GM13977 (cell line): ENCODE measurements at regions not wholly inside any gene's neighbourhood (a gene's known extent, or its start where the extent isn't known, plus 50 kb on each side); places are given as distances from the start of the nearest gene placed in this dataset.

Source experiments
- DNase-seq: peaks from one replicate; pipeline ENCODE4 v3.0.0; 2012; ENCODE audit warnings: low spot score
- in situ Hi-C: fragments of 300-500 bp; cut with MboI; formaldehyde crosslinking; loops from one replicate; pipeline ENCODE4 v1.12.0; 2022; ENCODE audit warnings: low sequenced_read_pairs, low pct_unique_long_range_greater_than_20kb, mixed read lengths, inconsistent platforms; ENCODE audit not compliant: unreplicated experiment
- TF ChIP-seq, protein P1 (sequence below): IDR thresholded peaks from 2 replicates; pipeline ENCODE4 v1.5.1; 2012; ENCODE audit warnings: mild to moderate bottlenecking, control low read depth; ENCODE audit not compliant: insufficient read depth; ENCODE audit errors: extremely low read depth, missing control alignments

DNA sequence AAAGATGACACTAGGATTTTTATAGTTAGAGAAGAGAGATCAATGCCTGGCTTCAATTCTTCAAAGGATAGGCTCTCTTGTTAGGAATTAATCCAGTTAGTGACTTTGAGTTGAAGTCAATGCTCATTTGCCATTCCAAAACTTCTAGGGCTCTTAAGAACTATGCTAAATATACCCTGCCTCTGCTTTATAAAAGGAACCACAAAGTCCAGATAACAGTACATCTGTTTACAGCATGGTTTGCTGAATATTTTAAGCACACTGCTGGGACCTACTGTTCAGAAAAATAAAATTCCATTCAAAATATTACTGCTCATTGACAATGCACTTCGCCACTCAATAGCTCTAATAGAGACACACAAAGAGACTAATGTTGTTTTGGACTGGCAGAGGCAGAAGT is 786.6 kb upstream of the DPPA4 start:
- TF ChIP-seq, protein P1, sequence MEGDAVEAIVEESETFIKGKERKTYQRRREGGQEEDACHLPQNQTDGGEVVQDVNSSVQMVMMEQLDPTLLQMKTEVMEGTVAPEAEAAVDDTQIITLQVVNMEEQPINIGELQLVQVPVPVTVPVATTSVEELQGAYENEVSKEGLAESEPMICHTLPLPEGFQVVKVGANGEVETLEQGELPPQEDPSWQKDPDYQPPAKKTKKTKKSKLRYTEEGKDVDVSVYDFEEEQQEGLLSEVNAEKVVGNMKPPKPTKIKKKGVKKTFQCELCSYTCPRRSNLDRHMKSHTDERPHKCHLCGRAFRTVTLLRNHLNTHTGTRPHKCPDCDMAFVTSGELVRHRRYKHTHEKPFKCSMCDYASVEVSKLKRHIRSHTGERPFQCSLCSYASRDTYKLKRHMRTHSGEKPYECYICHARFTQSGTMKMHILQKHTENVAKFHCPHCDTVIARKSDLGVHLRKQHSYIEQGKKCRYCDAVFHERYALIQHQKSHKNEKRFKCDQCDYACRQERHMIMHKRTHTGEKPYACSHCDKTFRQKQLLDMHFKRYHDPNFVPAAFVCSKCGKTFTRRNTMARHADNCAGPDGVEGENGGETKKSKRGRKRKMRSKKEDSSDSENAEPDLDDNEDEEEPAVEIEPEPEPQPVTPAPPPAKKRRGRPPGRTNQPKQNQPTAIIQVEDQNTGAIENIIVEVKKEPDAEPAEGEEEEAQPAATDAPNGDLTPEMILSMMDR: no peak
- in situ Hi-C loops: no loop called here
- no peak for DNase-seq

DNA sequence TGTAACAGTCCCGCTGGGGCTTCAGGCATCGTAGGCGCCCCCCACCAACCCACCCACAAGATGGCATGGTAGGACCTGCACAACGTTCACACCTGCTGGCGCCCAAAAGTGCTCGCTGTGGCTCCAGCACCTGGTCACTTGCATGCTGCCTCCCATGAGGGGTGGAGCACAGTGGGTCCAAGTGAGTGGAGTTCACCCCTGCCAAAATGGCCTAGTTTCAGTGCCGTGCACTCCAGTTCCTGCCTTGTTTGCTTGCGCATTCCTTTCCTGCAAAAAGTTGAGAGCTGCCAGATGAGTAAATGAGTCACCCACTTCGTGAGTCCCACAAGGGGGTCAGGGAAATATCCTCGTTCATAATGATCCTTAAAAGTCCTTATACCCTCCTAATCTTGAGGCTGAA is 788.7 kb upstream of the DPPA4 start:
- in situ Hi-C loops: no loop called here
- TF ChIP-seq, protein P1: no peak
- DNase-seq: no peak

DNA sequence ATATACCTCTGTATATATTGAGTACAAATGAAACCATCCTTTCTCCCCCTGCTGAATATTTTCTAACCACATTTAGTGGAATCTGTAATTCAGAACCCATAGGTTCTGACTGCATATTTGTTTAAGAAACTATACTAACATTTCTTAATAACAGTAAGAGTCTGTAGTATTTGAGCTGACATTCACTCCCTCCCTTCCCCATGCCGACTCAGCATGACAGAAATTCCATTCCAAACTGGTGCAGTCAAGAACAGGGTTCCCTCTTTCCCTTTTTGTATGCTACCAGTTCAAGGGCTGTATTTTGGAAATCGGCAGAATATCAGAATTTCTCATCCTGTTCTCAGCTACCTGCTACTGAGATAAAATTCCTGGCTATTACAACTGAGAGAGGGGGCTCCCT is 796.6 kb upstream of the DPPA4 start:
- no peak for DNase-seq
- in situ Hi-C loops: no loop called here
- TF ChIP-seq, protein P1: no peak

DNA sequence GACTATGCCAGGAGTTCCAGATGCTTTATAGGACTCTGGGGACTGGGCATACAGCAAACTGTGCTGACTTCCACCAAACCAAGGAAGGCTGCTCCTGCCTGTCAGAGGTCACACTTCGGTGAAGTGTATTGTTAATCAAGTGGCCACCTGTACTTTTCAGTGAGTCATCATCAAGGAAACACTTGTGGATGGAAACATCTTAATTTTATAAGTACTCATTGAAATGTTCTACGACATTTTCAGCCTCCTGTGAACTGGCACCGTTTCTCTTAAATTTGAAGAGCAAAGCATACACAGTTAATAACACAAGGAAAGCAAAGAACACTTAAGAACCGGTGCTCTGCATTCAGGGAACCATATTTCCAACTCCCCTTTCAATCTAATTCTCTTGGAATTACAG is 801.7 kb upstream of the DPPA4 start:
- in situ Hi-C loops: no loop called here
- DNase-seq: no peak
- TF ChIP-seq, protein P1: no peak

DNA sequence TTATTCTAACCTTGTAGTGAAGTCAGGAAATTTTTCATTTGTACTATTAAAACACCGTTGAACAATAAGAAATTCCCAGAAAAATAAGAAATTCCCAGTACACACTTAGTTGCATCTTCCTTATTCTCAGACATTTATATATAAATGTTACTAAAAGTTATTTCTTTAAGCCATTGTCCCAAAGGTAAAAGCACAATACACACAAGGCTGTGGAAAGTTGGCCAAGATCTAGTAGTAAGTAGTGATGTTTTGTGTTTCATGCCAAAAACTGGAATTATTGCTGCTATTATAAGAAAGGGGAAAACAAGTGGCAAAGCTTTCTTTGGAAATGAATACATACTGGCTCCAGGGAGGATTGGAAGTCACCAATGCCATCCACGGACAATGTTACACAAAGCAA is 802.5 kb upstream of the DPPA4 start:
- TF ChIP-seq, protein P1: no peak
- no peak for DNase-seq
- in situ Hi-C loops: no loop called here

DNA sequence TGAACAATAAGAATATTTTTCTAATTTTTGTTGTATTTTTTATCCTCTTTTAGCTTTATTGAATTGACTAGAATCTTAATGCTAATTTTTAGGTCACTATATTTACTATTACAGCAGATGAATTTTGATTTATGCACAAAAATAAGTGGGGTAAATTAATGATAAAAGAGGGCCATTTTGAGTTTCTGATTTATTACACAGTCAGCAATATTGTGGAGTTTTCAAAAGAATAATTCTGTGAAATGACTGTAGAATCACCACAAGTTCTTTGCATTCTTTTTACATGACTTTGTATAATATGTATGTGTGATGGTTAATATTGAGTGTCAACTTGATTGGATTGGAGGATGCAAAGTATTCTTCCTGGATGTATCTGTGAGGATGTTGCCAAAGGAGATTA is 812.4 kb upstream of the DPPA4 start:
- TF ChIP-seq, protein P1: no peak
- in situ Hi-C loops: no loop called here
- no peak for DNase-seq

DNA sequence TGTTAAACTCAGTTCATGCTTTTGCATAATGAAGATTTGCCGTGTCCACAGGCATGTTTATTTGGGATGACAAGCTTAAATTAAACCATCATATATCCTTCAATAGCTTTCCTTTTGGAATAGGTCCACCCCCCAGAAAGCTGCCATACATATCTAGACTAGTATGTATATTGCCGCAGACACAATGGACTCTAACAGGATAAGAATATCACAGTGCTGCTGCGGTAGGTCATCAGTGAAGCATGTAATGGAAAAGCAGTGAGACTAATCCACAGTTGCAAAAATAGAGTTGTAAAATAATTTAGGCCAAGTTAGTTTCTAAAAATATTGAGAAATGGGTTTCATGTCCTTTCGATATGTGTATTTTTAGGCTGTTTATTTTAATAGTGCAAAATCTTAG is 819.9 kb upstream of the DPPA4 start:
- TF ChIP-seq, protein P1: no peak
- no peak for DNase-seq
- in situ Hi-C loops: no loop called here
